Hepatocyte (in vitro differentiated cells): ENCODE measurements at regions not wholly inside any gene's neighbourhood (a gene's known extent, or its start where the extent isn't known, plus 50 kb on each side); places are given as distances from the start of the nearest gene placed in this dataset.
A peak's percentile ranks its signal among the peaks of the same experiment; 100 is the strongest.

ENCODE experiments used
- DNase-seq: peaks from one replicate; pipeline ENCODE4 v3.0.0-alpha.2; 2016; ENCODE audit warnings: low spot score
- H2AFZ ChIP-seq: fragments of 200-600 bp; sonication (generic); 2 replicates; pipeline ENCODE4 v1.6.0; 2016; ENCODE audit warnings: antibody characterized with exemption, mild to moderate bottlenecking
- H3K27ac ChIP-seq: fragments of 200-600 bp; sonication (generic); 2 replicates; pipeline ENCODE4 v1.5.1; 2016; ENCODE audit warnings: mild to moderate bottlenecking
- H3K27me3 ChIP-seq: fragments of 200-600 bp; sonication (generic); 2 replicates; pipeline ENCODE4 v1.6.1; 2016
- H3K36me3 ChIP-seq: fragments of 200-600 bp; sonication (generic); replicated peaks from 2 replicates; pipeline ENCODE4 v1.5.1; 2016; ENCODE audit warnings: low read depth; ENCODE audit not compliant: insufficient read depth
- H3K4me1 ChIP-seq: fragments of 200-600 bp; sonication (generic); 2 replicates; pipeline ENCODE4 v1.5.1; 2016; ENCODE audit warnings: mild to moderate bottlenecking, moderate library complexity; ENCODE audit not compliant: insufficient read depth
- H3K4me2 ChIP-seq: fragments of 200-600 bp; sonication (generic); 2 replicates; pipeline ENCODE4 v1.6.0; 2016
- H3K4me3 ChIP-seq: fragments of 200-600 bp; sonication (generic); 2 replicates; pipeline ENCODE4 v1.5.1; 2016; ENCODE audit warnings: mild to moderate bottlenecking
- H3K79me2 ChIP-seq: fragments of 200-600 bp; sonication (generic); 2 replicates; pipeline ENCODE4 v1.6.0; 2017; ENCODE audit warnings: mild to moderate bottlenecking
- H3K9me2 ChIP-seq: fragments of 200-600 bp; sonication (generic); replicated peaks from 2 replicates; pipeline ENCODE4 v1.6.0; 2017; ENCODE audit warnings: mild to moderate bottlenecking; ENCODE audit not compliant: insufficient read depth
- H3K9me3 ChIP-seq: fragments of 200-600 bp; sonication (generic); 2 replicates; pipeline ENCODE4 v1.5.1; 2016; ENCODE audit warnings: low read depth, mild to moderate bottlenecking
- H4K20me1 ChIP-seq: fragments of 200-600 bp; sonication (generic); 2 replicates; pipeline ENCODE4 v1.6.0; 2016; ENCODE audit warnings: mild to moderate bottlenecking; ENCODE audit not compliant: insufficient read depth, poor library complexity, severe bottlenecking
- EZH2 ChIP-seq: fragments of 200-600 bp; sonication (generic); IDR thresholded peaks from 2 replicates; pipeline ENCODE4 v1.6.1; 2016; ENCODE audit warnings: antibody characterized with exemption, mild to moderate bottlenecking, borderline replicate concordance
- EZH2phosphoT487 ChIP-seq: fragments of 200-600 bp; sonication (generic); IDR thresholded peaks from one replicate; pipeline ENCODE4 v1.6.1; 2018; ENCODE audit warnings: antibody characterized with exemption, mild to moderate bottlenecking, low read depth, moderate library complexity; ENCODE audit not compliant: unreplicated experiment, severe bottlenecking
- WGBS: methylation state at CpG from one replicate; pipeline ENCODE4 v1.1.6; 2016; ENCODE audit warnings: low lambda C conversion rate; ENCODE audit errors: missing lambda C conversion rate; 5-methylcytosine and 5-hydroxymethylcytosine counted together
- TF ChIP-seq, protein P1 (sequence below): fragments of 200-600 bp; sonication (generic); IDR thresholded peaks from 2 replicates; pipeline ENCODE4 v1.5.1; 2016; ENCODE audit warnings: antibody characterized with exemption, mild to moderate bottlenecking; ENCODE audit not compliant: poor library complexity

- no peaks in the 10 kb centered on the region for H3K4me1 ChIP-seq
- H3K27ac ChIP-seq = no peak overlapping the region
- H3K9me3 ChIP-seq = no peaks in the 10 kb centered on the region
- no peak for DNase-seq
- no peak for TF ChIP-seq EZH2
- TF ChIP-seq, protein P1, sequence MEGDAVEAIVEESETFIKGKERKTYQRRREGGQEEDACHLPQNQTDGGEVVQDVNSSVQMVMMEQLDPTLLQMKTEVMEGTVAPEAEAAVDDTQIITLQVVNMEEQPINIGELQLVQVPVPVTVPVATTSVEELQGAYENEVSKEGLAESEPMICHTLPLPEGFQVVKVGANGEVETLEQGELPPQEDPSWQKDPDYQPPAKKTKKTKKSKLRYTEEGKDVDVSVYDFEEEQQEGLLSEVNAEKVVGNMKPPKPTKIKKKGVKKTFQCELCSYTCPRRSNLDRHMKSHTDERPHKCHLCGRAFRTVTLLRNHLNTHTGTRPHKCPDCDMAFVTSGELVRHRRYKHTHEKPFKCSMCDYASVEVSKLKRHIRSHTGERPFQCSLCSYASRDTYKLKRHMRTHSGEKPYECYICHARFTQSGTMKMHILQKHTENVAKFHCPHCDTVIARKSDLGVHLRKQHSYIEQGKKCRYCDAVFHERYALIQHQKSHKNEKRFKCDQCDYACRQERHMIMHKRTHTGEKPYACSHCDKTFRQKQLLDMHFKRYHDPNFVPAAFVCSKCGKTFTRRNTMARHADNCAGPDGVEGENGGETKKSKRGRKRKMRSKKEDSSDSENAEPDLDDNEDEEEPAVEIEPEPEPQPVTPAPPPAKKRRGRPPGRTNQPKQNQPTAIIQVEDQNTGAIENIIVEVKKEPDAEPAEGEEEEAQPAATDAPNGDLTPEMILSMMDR = peak; percentile 13
- H3K9me2 ChIP-seq = no peaks in the 10 kb centered on the region
- 39% methylated on average over 2 of the region's 2 CpGs for WGBS
- H4K20me1 ChIP-seq = no peaks in the 10 kb centered on the region
- no peak overlapping the region for H2AFZ ChIP-seq
- no peaks in the 10 kb centered on the region for H3K79me2 ChIP-seq
- H3K4me2 ChIP-seq = no peak overlapping the region
- no peak overlapping the region for H3K4me3 ChIP-seq
- H3K27me3 ChIP-seq = no peaks in the 10 kb centered on the region
- no peaks in the 10 kb centered on the region for H3K36me3 ChIP-seq
These were observed 188.4 kb upstream of the TSHZ2 start for GRCh38 chr20:52783769-52784168.

DNA sequence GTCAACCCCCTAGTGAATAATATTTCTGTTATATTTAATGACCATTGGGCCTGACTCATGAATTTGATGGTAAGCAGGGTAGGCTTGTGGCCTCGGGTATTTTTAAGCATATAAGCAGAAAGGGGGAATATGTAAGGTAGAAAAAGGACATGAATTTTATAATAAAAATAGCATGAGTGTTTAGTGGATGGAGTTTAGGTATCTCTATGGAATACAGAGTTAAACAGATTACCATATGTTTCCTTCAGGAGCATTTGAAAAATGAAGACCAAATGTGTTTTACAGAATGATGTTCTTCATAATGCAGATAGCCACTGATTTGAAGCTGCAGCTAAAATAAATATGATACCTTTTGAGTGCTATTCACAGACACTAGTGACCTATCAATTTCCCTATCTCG is 191.7 kb upstream of the TSHZ2 start:
- TF ChIP-seq EZH2phosphoT487 (no peak), EZH2 (no peak)
- TF ChIP-seq, protein P1 = no peak
- no peaks in the 10 kb centered on the region for H3K27me3 ChIP-seq
- H3K79me2 ChIP-seq = no peaks in the 10 kb centered on the region
- H3K4me3 ChIP-seq = no peak overlapping the region
- no peak overlapping the region for H3K4me2 ChIP-seq
- H3K9me2 ChIP-seq = no peaks in the 10 kb centered on the region
- no peaks in the 10 kb centered on the region for H4K20me1 ChIP-seq
- H3K27ac ChIP-seq = no peak overlapping the region
- no peaks in the 10 kb centered on the region for H3K4me1 ChIP-seq
- DNase-seq = no peak
- H3K36me3 ChIP-seq = no peaks in the 10 kb centered on the region
- H3K9me3 ChIP-seq = no peaks in the 10 kb centered on the region
- WGBS = 87% methylated on average over 2 of the region's 2 CpGs
- no peak overlapping the region for H2AFZ ChIP-seq

DNA sequence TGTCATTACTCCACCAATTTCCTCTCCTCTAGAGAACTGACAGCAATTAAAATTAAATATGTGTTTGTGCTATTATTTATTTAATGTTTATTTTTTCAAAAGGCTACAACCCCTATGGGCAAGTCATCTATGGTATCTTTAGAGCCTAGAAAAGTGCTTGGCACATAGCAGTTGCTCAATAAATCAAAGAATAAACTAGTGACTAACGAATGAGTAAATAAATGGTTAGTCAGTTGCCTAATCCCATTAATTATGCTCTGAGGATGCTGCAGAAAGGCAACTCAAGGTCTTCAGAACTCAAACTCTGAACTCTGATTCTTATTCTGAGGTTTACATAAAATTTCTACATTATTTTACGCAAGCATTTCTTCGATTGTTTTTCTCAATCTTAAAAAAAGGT is 193.0 kb upstream of the TSHZ2 start:
- H3K79me2 ChIP-seq = no peaks in the 10 kb centered on the region
- H4K20me1 ChIP-seq = no peaks in the 10 kb centered on the region
- H3K27ac ChIP-seq = no peak overlapping the region
- H3K4me1 ChIP-seq = no peaks in the 10 kb centered on the region
- no peaks in the 10 kb centered on the region for H3K9me3 ChIP-seq
- no peak for DNase-seq
- H3K27me3 ChIP-seq = peaks cover 4% of the 10 kb centered on the region
- TF ChIP-seq, protein P1 = no peak
- TF ChIP-seq EZH2phosphoT487 = no peak
- TF ChIP-seq EZH2 = no peak
- no peak overlapping the region for H3K4me3 ChIP-seq
- no peaks in the 10 kb centered on the region for H3K36me3 ChIP-seq
- H2AFZ ChIP-seq = no peak overlapping the region
- no peak overlapping the region for H3K4me2 ChIP-seq
- H3K9me2 ChIP-seq = no peaks in the 10 kb centered on the region
- 90% methylated on average over 3 of the region's 3 CpGs for WGBS

- Histone ChIP-seq H3K79me2 (no peaks in the 10 kb centered on the region), H3K27me3 (peaks cover 4% of the 10 kb centered on the region), H3K36me3 (no peaks in the 10 kb centered on the region), H3K4me3 (no peak overlapping the region), H3K27ac (no peak overlapping the region), H2AFZ (no peak overlapping the region), H3K9me3 (no peaks in the 10 kb centered on the region), H3K4me2 (no peak overlapping the region), H4K20me1 (no peaks in the 10 kb centered on the region), H3K4me1 (no peaks in the 10 kb centered on the region), H3K9me2 (no peaks in the 10 kb centered on the region)
- TF ChIP-seq, protein P1 = no peak
- no peak for DNase-seq
- 94% methylated on average over 4 of the region's 4 CpGs for WGBS
These were observed 195.0 kb upstream of the TSHZ2 start for GRCh38 chr20:52777171-52777570.
